ENCODE measurements at regions not wholly inside any gene's neighbourhood (a gene's known extent, or its start where the extent isn't known, plus 50 kb on each side); places are given as distances from the start of the nearest gene placed in this dataset.

GRCh38 chr19:57025491-57025890 is 94.3 kb upstream of the USP29 start:
- POLR2A ChIA-PET: no interaction called here
- TF ChIP-seq L3MBTL2 (conservative IDR thresholded peaks at IDR 0.05): no peak
- no peak for TF ChIP-seq TARDBP (IDR thresholded peaks at IDR 0.05)
- TF ChIP-seq FOXK2 (IDR thresholded peaks at IDR 0.05): no peak
- no peak for TF ChIP-seq PKNOX1 (IDR thresholded peaks at IDR 0.05)
- CTCF ChIA-PET: no interaction called here
- DNase-seq (ENCODE audit: extremely low spot score): no peak

GRCh38 chr19:57026476-57026875 is 93.3 kb upstream of the USP29 start:
- ChIA-PET POLR2A (no interaction called here), CTCF (no interaction called here)
- DNase-seq (ENCODE audit: extremely low spot score): no peak
- TF ChIP-seq PKNOX1 (IDR thresholded peaks at IDR 0.05): no peak
- no peak for TF ChIP-seq LEF1 (IDR thresholded peaks at IDR 0.05; ENCODE audit: borderline replicate concordance)
- no peak for TF ChIP-seq HDGF (IDR thresholded peaks at IDR 0.05; ENCODE audit: borderline replicate concordance)
- TF ChIP-seq ELF4 (IDR thresholded peaks at IDR 0.05): no peak
- TF ChIP-seq FOXK2 (IDR thresholded peaks at IDR 0.05): no peak
- no peak for TF ChIP-seq BHLHE40 (IDR thresholded peaks at IDR 0.05; ENCODE audit: borderline replicate concordance)
- no peak for TF ChIP-seq FOXM1 (IDR thresholded peaks at IDR 0.05; ENCODE audit: borderline replicate concordance)
- TF ChIP-seq FOXA1 (IDR thresholded peaks at IDR 0.05): no peak
- no peak for TF ChIP-seq CTBP1 (IDR thresholded peaks at IDR 0.05; ENCODE audit: borderline replicate concordance)

GRCh38 chr19:57027360-57027759 is 92.4 kb upstream of the USP29 start:
- ChIA-PET CTCF (no interaction called here), POLR2A (no interaction called here)
- no peak for TF ChIP-seq ARNT (IDR thresholded peaks at IDR 0.05)
- no peak for TF ChIP-seq LEF1 (IDR thresholded peaks at IDR 0.05; ENCODE audit: borderline replicate concordance)
- no peak for TF ChIP-seq FOXA1 (IDR thresholded peaks at IDR 0.05)
- no peak for TF ChIP-seq ZNF384 (IDR thresholded peaks at IDR 0.05)
- TF ChIP-seq NFRKB (IDR thresholded peaks at IDR 0.05): no peak
- no peak for TF ChIP-seq SUZ12 (IDR thresholded peaks at IDR 0.05)
- no peak for TF ChIP-seq HDGF (IDR thresholded peaks at IDR 0.05; ENCODE audit: borderline replicate concordance)
- no peak for DNase-seq (ENCODE audit: extremely low spot score)

- ChIA-PET POLR2A (no interaction called here), CTCF (no interaction called here)
- TF ChIP-seq CTBP1 (IDR thresholded peaks at IDR 0.05; ENCODE audit: borderline replicate concordance) (no peak), ZNF384 (IDR thresholded peaks at IDR 0.05) (no peak), HDGF (IDR thresholded peaks at IDR 0.05; ENCODE audit: borderline replicate concordance) (no peak), SP1 (IDR thresholded peaks at IDR 0.05) (no peak), NFRKB (IDR thresholded peaks at IDR 0.05) (no peak), ELF4 (IDR thresholded peaks at IDR 0.05) (no peak), FOXM1 (IDR thresholded peaks at IDR 0.05; ENCODE audit: borderline replicate concordance) (no peak), ARNT (IDR thresholded peaks at IDR 0.05) (no peak), FOXK2 (IDR thresholded peaks at IDR 0.05) (no peak), SUZ12 (IDR thresholded peaks at IDR 0.05) (no peak), FOXA1 (IDR thresholded peaks at IDR 0.05) (no peak), L3MBTL2 (conservative IDR thresholded peaks at IDR 0.05) (no peak), TARDBP (IDR thresholded peaks at IDR 0.05) (no peak), LEF1 (IDR thresholded peaks at IDR 0.05; ENCODE audit: borderline replicate concordance) (no peak), BHLHE40 (IDR thresholded peaks at IDR 0.05; ENCODE audit: borderline replicate concordance) (no peak), PKNOX1 (IDR thresholded peaks at IDR 0.05) (no peak)
- no peak for DNase-seq (ENCODE audit: extremely low spot score)
These were observed 90.8 kb upstream of the USP29 start for GRCh38 chr19:57028804-57029525.

GRCh38 chr19:57031106-57031505 is 88.7 kb upstream of the USP29 start:
- CTCF ChIA-PET: no interaction called here

More at GRCh38 chr19:57031106-57031505, 88.7 kb upstream of the USP29 start:
- TF ChIP-seq FOXK2 (IDR thresholded peaks at IDR 0.05) (no peak), FOXA1 (IDR thresholded peaks at IDR 0.05) (no peak), CTBP1 (IDR thresholded peaks at IDR 0.05; ENCODE audit: borderline replicate concordance) (no peak), L3MBTL2 (conservative IDR thresholded peaks at IDR 0.05) (no peak), HDGF (IDR thresholded peaks at IDR 0.05; ENCODE audit: borderline replicate concordance) (no peak), NFRKB (IDR thresholded peaks at IDR 0.05) (no peak), ARNT (IDR thresholded peaks at IDR 0.05) (no peak), ZNF384 (IDR thresholded peaks at IDR 0.05) (no peak), BHLHE40 (IDR thresholded peaks at IDR 0.05; ENCODE audit: borderline replicate concordance) (no peak), LEF1 (IDR thresholded peaks at IDR 0.05; ENCODE audit: borderline replicate concordance) (no peak), SP1 (IDR thresholded peaks at IDR 0.05) (no peak), PKNOX1 (IDR thresholded peaks at IDR 0.05) (no peak), FOXM1 (IDR thresholded peaks at IDR 0.05; ENCODE audit: borderline replicate concordance) (no peak)
- no peak for DNase-seq (ENCODE audit: extremely low spot score)
- POLR2A ChIA-PET: no interaction called here
